ENCODE measurements at regions not wholly inside any gene's neighbourhood (a gene's known extent, or its start where the extent isn't known, plus 50 kb on each side); places are given as distances from the start of the nearest gene placed in this dataset.
"Not testable (repeated sequence)": the region's sequence is repeated elsewhere in the genome, so short reads cannot be mapped to it uniquely, and the experiment has no call there.

GRCh38 chr3:75938921-75939320 is 153.6 kb upstream of the ZNF717 start:
- no peaks in the 10 kb centered on the region for H3K79me1 ChIP-seq (ENCODE audit: low read depth, low read length)
- no peaks in the 10 kb centered on the region for H3K36me3 ChIP-seq (replicated peaks in 1 of 2; ENCODE audit: control insufficient read depth in 2 of 2, insufficient read depth in 2 of 2, low read length in 2 of 2)
- H4K91ac ChIP-seq (ENCODE audit: low read depth, low read length, poor library complexity) = no peak overlapping the region
- H2BK12ac ChIP-seq (ENCODE audit: low read length) = no peak overlapping the region
- no peak overlapping the region for H3K4me3 ChIP-seq (ENCODE audit: low read length in 2 of 2)
- no peak overlapping the region for H2AK5ac ChIP-seq (ENCODE audit: low read depth, low read length)
- H2BK5ac ChIP-seq (ENCODE audit: low read length) = no peak overlapping the region
- H3K23ac ChIP-seq (ENCODE audit: low read depth, low read length, poor library complexity) = no peak overlapping the region
- no peak overlapping the region for H4K8ac ChIP-seq (ENCODE audit: low read depth, low read length)
- no peak overlapping the region for H2BK120ac ChIP-seq (ENCODE audit: low read depth, low read length)
- no peak overlapping the region for H2AFZ ChIP-seq (ENCODE audit: low read length)
- H3K9me3 ChIP-seq (replicated peaks in 1 of 2; ENCODE audit: control insufficient read depth in 2 of 2, insufficient read depth in 1 of 2, low read depth in 1 of 2, low read length in 2 of 2) = no peaks in the 10 kb centered on the region
- no peaks in the 10 kb centered on the region for H3K27me3 ChIP-seq (ENCODE audit: control insufficient read depth in 3 of 3, insufficient read depth in 3 of 3, low read depth in 1 of 3, low read length in 3 of 3)
- no peak overlapping the region for H3K27ac ChIP-seq (replicated peaks; ENCODE audit: low read length)
- H2BK15ac ChIP-seq (ENCODE audit: low read length) = no peak overlapping the region
- WGBS, 2 donors (ENCODE audit: extremely low coverage in 2 of 2, insufficient read length in 2 of 2, insufficient replicate concordance in 1 of 2) = no CpG with 5 or more reads among the region's 4 CpGs
- no peak overlapping the region for H3K4me2 ChIP-seq (ENCODE audit: insufficient read depth, low read length, poor library complexity, severe bottlenecking)
- no peak overlapping the region for H3K14ac ChIP-seq (ENCODE audit: low read length)
- H3K9ac ChIP-seq (ENCODE audit: low read depth, low read length, poor library complexity) = no peak overlapping the region
- DNase-seq (ENCODE audit: low spot score) = no peak
- H3K4me1 ChIP-seq (ENCODE audit: control insufficient read depth in 2 of 2, insufficient read depth in 1 of 2, low read depth in 1 of 2, low read length in 2 of 2) = no peaks in the 10 kb centered on the region
- H3K4ac ChIP-seq (ENCODE audit: low read length) = no peak overlapping the region
- no peak overlapping the region for H3K18ac ChIP-seq (ENCODE audit: low read length)

- DNase-seq (ENCODE audit: low spot score) = no peak
- no peak overlapping the region for H2AFZ ChIP-seq (ENCODE audit: low read length)
These were observed 166.6 kb upstream of the ZNF717 start for GRCh38 chr3:75951941-75952340.

GRCh38 chr3:75960031-75960430 is 174.7 kb upstream of the ZNF717 start:
- not testable (repeated sequence) for H2AK5ac ChIP-seq (ENCODE audit: low read depth, low read length); H4K91ac ChIP-seq (ENCODE audit: low read depth, low read length, poor library complexity); H3K9ac ChIP-seq (ENCODE audit: low read depth, low read length, poor library complexity); H2BK120ac ChIP-seq (ENCODE audit: low read depth, low read length); H3K4me3 ChIP-seq (ENCODE audit: low read length in 2 of 2); H2AFZ ChIP-seq (ENCODE audit: low read length); H3K23ac ChIP-seq (ENCODE audit: low read depth, low read length, poor library complexity); H2BK12ac ChIP-seq (ENCODE audit: low read length); H4K8ac ChIP-seq (ENCODE audit: low read depth, low read length); DNase-seq (ENCODE audit: low spot score); H3K14ac ChIP-seq (ENCODE audit: low read length); H3K4me1 ChIP-seq (ENCODE audit: control insufficient read depth in 2 of 2, insufficient read depth in 1 of 2, low read depth in 1 of 2, low read length in 2 of 2); H3K4me2 ChIP-seq (ENCODE audit: insufficient read depth, low read length, poor library complexity, severe bottlenecking); H2BK5ac ChIP-seq (ENCODE audit: low read length); H2BK15ac ChIP-seq (ENCODE audit: low read length); H3K18ac ChIP-seq (ENCODE audit: low read length); H3K9me3 ChIP-seq (replicated peaks in 1 of 2; ENCODE audit: control insufficient read depth in 2 of 2, insufficient read depth in 1 of 2, low read depth in 1 of 2, low read length in 2 of 2); H3K27ac ChIP-seq (replicated peaks; ENCODE audit: low read length); H3K36me3 ChIP-seq (replicated peaks in 1 of 2; ENCODE audit: control insufficient read depth in 2 of 2, insufficient read depth in 2 of 2, low read length in 2 of 2); H3K79me1 ChIP-seq (ENCODE audit: low read depth, low read length); H3K27me3 ChIP-seq (ENCODE audit: control insufficient read depth in 3 of 3, insufficient read depth in 3 of 3, low read depth in 1 of 3, low read length in 3 of 3); H3K4ac ChIP-seq (ENCODE audit: low read length)
- whole genome bisulfite sequencing, 2 donors (ENCODE audit: extremely low coverage in 2 of 2, insufficient read length in 2 of 2, insufficient replicate concordance in 1 of 2) = no CpG with 5 or more reads among the region's 2 CpGs

More at GRCh38 chr3:75951941-75952340, 166.6 kb upstream of the ZNF717 start:
- H3K14ac ChIP-seq (ENCODE audit: low read length) = no peak overlapping the region
- no peak overlapping the region for H3K9ac ChIP-seq (ENCODE audit: low read depth, low read length, poor library complexity)
- H2BK5ac ChIP-seq (ENCODE audit: low read length) = no peak overlapping the region
- H3K4me2 ChIP-seq (ENCODE audit: insufficient read depth, low read length, poor library complexity, severe bottlenecking) = no peak overlapping the region
- no peak overlapping the region for H3K4me3 ChIP-seq (ENCODE audit: low read length in 2 of 2)
- no peaks in the 10 kb centered on the region for H3K9me3 ChIP-seq (replicated peaks in 1 of 2; ENCODE audit: control insufficient read depth in 2 of 2, insufficient read depth in 1 of 2, low read depth in 1 of 2, low read length in 2 of 2)
- H4K8ac ChIP-seq (ENCODE audit: low read depth, low read length) = no peak overlapping the region
- H2BK120ac ChIP-seq (ENCODE audit: low read depth, low read length) = no peak overlapping the region
- no peak overlapping the region for H2AK5ac ChIP-seq (ENCODE audit: low read depth, low read length)
- H3K4ac ChIP-seq (ENCODE audit: low read length) = no peak overlapping the region
- no peaks in the 10 kb centered on the region for H3K79me1 ChIP-seq (ENCODE audit: low read depth, low read length)
- no peak overlapping the region for H2BK15ac ChIP-seq (ENCODE audit: low read length)
- H3K18ac ChIP-seq (ENCODE audit: low read length) = no peak overlapping the region
- H4K91ac ChIP-seq (ENCODE audit: low read depth, low read length, poor library complexity) = no peak overlapping the region
- H3K23ac ChIP-seq (ENCODE audit: low read depth, low read length, poor library complexity) = no peak overlapping the region
- no peaks in the 10 kb centered on the region for H3K4me1 ChIP-seq (ENCODE audit: control insufficient read depth in 2 of 2, insufficient read depth in 1 of 2, low read depth in 1 of 2, low read length in 2 of 2)
- H3K27ac ChIP-seq (replicated peaks; ENCODE audit: low read length) = no peak overlapping the region
- no peaks in the 10 kb centered on the region for H3K36me3 ChIP-seq (replicated peaks in 1 of 2; ENCODE audit: control insufficient read depth in 2 of 2, insufficient read depth in 2 of 2, low read length in 2 of 2)
- no peaks in the 10 kb centered on the region for H3K27me3 ChIP-seq (ENCODE audit: control insufficient read depth in 3 of 3, insufficient read depth in 3 of 3, low read depth in 1 of 3, low read length in 3 of 3)
- H2BK12ac ChIP-seq (ENCODE audit: low read length) = no peak overlapping the region

GRCh38 chr3:75962054-75962453 is 176.7 kb upstream of the ZNF717 start:
- H4K91ac ChIP-seq (ENCODE audit: low read depth, low read length, poor library complexity); H3K23ac ChIP-seq (ENCODE audit: low read depth, low read length, poor library complexity); H3K27me3 ChIP-seq (ENCODE audit: control insufficient read depth in 3 of 3, insufficient read depth in 3 of 3, low read depth in 1 of 3, low read length in 3 of 3); DNase-seq (ENCODE audit: low spot score); H2BK120ac ChIP-seq (ENCODE audit: low read depth, low read length); H2BK15ac ChIP-seq (ENCODE audit: low read length); H3K4ac ChIP-seq (ENCODE audit: low read length); H2AK5ac ChIP-seq (ENCODE audit: low read depth, low read length); H3K14ac ChIP-seq (ENCODE audit: low read length); H4K8ac ChIP-seq (ENCODE audit: low read depth, low read length); H3K4me1 ChIP-seq (ENCODE audit: control insufficient read depth in 2 of 2, insufficient read depth in 1 of 2, low read depth in 1 of 2, low read length in 2 of 2); H3K27ac ChIP-seq (replicated peaks; ENCODE audit: low read length); H3K9ac ChIP-seq (ENCODE audit: low read depth, low read length, poor library complexity); H3K4me3 ChIP-seq (ENCODE audit: low read length in 2 of 2); H3K9me3 ChIP-seq (replicated peaks in 1 of 2; ENCODE audit: control insufficient read depth in 2 of 2, insufficient read depth in 1 of 2, low read depth in 1 of 2, low read length in 2 of 2); H3K79me1 ChIP-seq (ENCODE audit: low read depth, low read length); H2AFZ ChIP-seq (ENCODE audit: low read length); H3K4me2 ChIP-seq (ENCODE audit: insufficient read depth, low read length, poor library complexity, severe bottlenecking); H2BK5ac ChIP-seq (ENCODE audit: low read length); H3K36me3 ChIP-seq (replicated peaks in 1 of 2; ENCODE audit: control insufficient read depth in 2 of 2, insufficient read depth in 2 of 2, low read length in 2 of 2); H2BK12ac ChIP-seq (ENCODE audit: low read length); H3K18ac ChIP-seq (ENCODE audit: low read length): not testable (repeated sequence)
- no CpG with 5 or more reads among the region's 2 CpGs for WGBS, 2 donors (ENCODE audit: extremely low coverage in 2 of 2, insufficient read length in 2 of 2, insufficient replicate concordance in 1 of 2)

All from neuronal stem cell (in vitro differentiated cells).